GM23338 (cell line): ENCODE measurements at regions not wholly inside any gene's neighbourhood (a gene's known extent, or its start where the extent isn't known, plus 50 kb on each side); places are given as distances from the start of the nearest gene placed in this dataset.
A peak's percentile ranks its signal among the peaks of the same experiment; 100 is the strongest.

Experiments used
- ATAC-seq: fragments of 200-7000 bp; cut with Tn5 transposase; 3 replicates; pipeline ENCODE4 v1.9.1; 2020
- DNase-seq: peaks from one replicate; pipeline ENCODE4 v3.0.0-alpha.2; 2015; ENCODE audit warnings: low spot score
- H2AFZ ChIP-seq: fragments of 200-600 bp; sonication (generic); 2 replicates; pipeline ENCODE4 v1.8.0; 2016; ENCODE audit warnings: antibody characterized with exemption, mild to moderate bottlenecking, moderate library complexity
- H3F3A ChIP-seq: fragments of 200-600 bp; sonication (generic); replicated peaks from 2 replicates; pipeline ENCODE4 v1.8.0; 2017; ENCODE audit warnings: antibody characterized with exemption, mixed run types, low read depth
- H3K27ac ChIP-seq: fragments of 200-600 bp; sonication (generic); 2 replicates; pipeline ENCODE4 v1.6.1; 2016; ENCODE audit warnings: low read depth
- H3K27me3 ChIP-seq: fragments of 200-600 bp; sonication (generic); 2 replicates; pipeline ENCODE4 v1.8.0; 2016; ENCODE audit warnings: mild to moderate bottlenecking, mixed run types, moderate library complexity; ENCODE audit not compliant: insufficient read depth
- H3K36me3 ChIP-seq: fragments of 200-600 bp; sonication (generic); 2 replicates; pipeline ENCODE4 v1.8.0; 2016; ENCODE audit warnings: mild to moderate bottlenecking; ENCODE audit not compliant: insufficient read depth
- H3K4me1 ChIP-seq: fragments of 200-600 bp; sonication (generic); 2 replicates; pipeline ENCODE4 v1.8.0; 2016; ENCODE audit warnings: mild to moderate bottlenecking, moderate library complexity; ENCODE audit not compliant: insufficient read depth
- H3K4me2 ChIP-seq: fragments of 200-600 bp; sonication (generic); 2 replicates; pipeline ENCODE4 v1.7.1; 2017; ENCODE audit warnings: mixed run types
- H3K4me3 ChIP-seq: fragments of 200-600 bp; sonication (generic); 2 replicates; pipeline ENCODE4 v1.6.1; 2016; ENCODE audit warnings: mixed run types
- H3K79me2 ChIP-seq: fragments of 200-600 bp; sonication (generic); replicated peaks from 2 replicates; pipeline ENCODE4 v1.8.0; 2017; ENCODE audit warnings: mild to moderate bottlenecking; ENCODE audit not compliant: insufficient read depth
- H3K9me2 ChIP-seq: fragments of 200-600 bp; sonication (generic); 2 replicates; pipeline ENCODE4 v1.8.0; 2017; ENCODE audit not compliant: insufficient read depth
- H4K20me1 ChIP-seq: fragments of 200-600 bp; sonication (generic); replicated peaks from 2 replicates; pipeline ENCODE4 v1.8.0; 2017; ENCODE audit warnings: mild to moderate bottlenecking; ENCODE audit not compliant: insufficient read depth
- H3K27ac Mint-ChIP-seq: 2 replicates; pipeline ENCODE4 v1.8.0; 2020; ENCODE audit warnings: inconsistent platforms, mild to moderate bottlenecking, moderate library complexity, mixed read lengths
- H3K27me3 Mint-ChIP-seq: 3 replicates; pipeline ENCODE4 v1.8.0; 2022; ENCODE audit warnings: low read depth, mild to moderate bottlenecking, moderate library complexity, mixed read lengths, inconsistent platforms; ENCODE audit not compliant: insufficient read depth, poor library complexity
- H3K36me3 Mint-ChIP-seq: 3 replicates; pipeline ENCODE4 v1.8.0; 2021; ENCODE audit warnings: low read depth, mild to moderate bottlenecking, inconsistent platforms, moderate library complexity, mixed read lengths
- H3K4me1 Mint-ChIP-seq: 3 replicates; pipeline ENCODE4 v1.8.0; 2020; ENCODE audit warnings: mild to moderate bottlenecking, inconsistent platforms, mixed read lengths
- H3K4me3 Mint-ChIP-seq: 3 replicates; pipeline ENCODE4 v1.8.0; 2021; ENCODE audit warnings: moderate library complexity, mild to moderate bottlenecking, inconsistent platforms, mixed read lengths
- H3K9me3 Mint-ChIP-seq: 3 replicates; pipeline ENCODE4 v1.8.0; 2020; ENCODE audit warnings: moderate library complexity, mild to moderate bottlenecking, inconsistent platforms, mixed read lengths
- CREB1 ChIP-seq: fragments of 250-450 bp; sonication (Bioruptor Pico); IDR thresholded peaks from 2 replicates; pipeline ENCODE4 v1.5.0; 2020; ENCODE audit warnings: low read depth, mild to moderate bottlenecking, moderate library complexity
- EZH2 ChIP-seq: fragments of 200-600 bp; sonication (generic); IDR thresholded peaks from one replicate; pipeline ENCODE4 v1.8.0; 2017; ENCODE audit warnings: antibody characterized with exemption, mild to moderate bottlenecking, low read depth; ENCODE audit not compliant: unreplicated experiment
- EZH2phosphoT487 ChIP-seq: fragments of 200-600 bp; sonication (generic); IDR thresholded peaks from one replicate; pipeline ENCODE4 v1.8.1; 2018; ENCODE audit warnings: antibody characterized with exemption; ENCODE audit not compliant: unreplicated experiment
- JUNB ChIP-seq: IDR thresholded peaks from one replicate; pipeline ENCODE4 v1.6.1; 2016; ENCODE audit warnings: antibody characterized with exemption; ENCODE audit not compliant: unreplicated experiment
- NANOG ChIP-seq: IDR thresholded peaks from 2 replicates; pipeline ENCODE4 v1.6.1; 2016; ENCODE audit warnings: antibody characterized with exemption, borderline replicate concordance
- POLR2AphosphoS5 ChIP-seq: IDR thresholded peaks from 2 replicates; pipeline ENCODE4 v1.6.1; 2016; ENCODE audit warnings: antibody characterized with exemption, low read depth
- STAT1 ChIP-seq: IDR thresholded peaks from one replicate; pipeline ENCODE4 v1.6.1; 2016; ENCODE audit warnings: antibody characterized with exemption; ENCODE audit not compliant: unreplicated experiment
- ZNF114 ChIP-seq: fragments of 250-450 bp; sonication (Bioruptor Pico); IDR thresholded peaks from 2 replicates; pipeline ENCODE4 v1.5.0; 2020; ENCODE audit warnings: mild to moderate bottlenecking, moderate library complexity
- ZNF331 ChIP-seq: fragments of 250-450 bp; sonication (Bioruptor Pico); IDR thresholded peaks from 2 replicates; pipeline ENCODE4 v1.5.0; 2020; ENCODE audit warnings: low read depth, mild to moderate bottlenecking, moderate library complexity
- TF ChIP-seq, protein P1 (sequence below), 2 experiments: fragments of 200-600 bp in 1 of 2; sonication (generic) in 1 of 2; conservative IDR thresholded peaks; 2 replicates each; pipeline versions ENCODE4 v1.5.1 to v1.6.1; 2016 to 2017; ENCODE audit warnings: antibody characterized with exemption in 2 of 2, low read depth in 2 of 2, mild to moderate bottlenecking in 2 of 2, moderate library complexity in 1 of 2
- TF ChIP-seq, protein P2 (sequence below): fragments of 250-450 bp; sonication (Bioruptor Pico); IDR thresholded peaks from 2 replicates; pipeline ENCODE4 v1.5.0; 2020; ENCODE audit warnings: mild to moderate bottlenecking, moderate library complexity
- TF ChIP-seq, protein P3 (sequence below): IDR thresholded peaks from 2 replicates; pipeline ENCODE4 v1.6.1; 2016; ENCODE audit warnings: antibody characterized with exemption
- TF ChIP-seq, protein P4 (sequence below): IDR thresholded peaks from one replicate; pipeline ENCODE4 v1.6.1; 2018; ENCODE audit warnings: antibody characterized with exemption; ENCODE audit not compliant: unreplicated experiment

DNA sequence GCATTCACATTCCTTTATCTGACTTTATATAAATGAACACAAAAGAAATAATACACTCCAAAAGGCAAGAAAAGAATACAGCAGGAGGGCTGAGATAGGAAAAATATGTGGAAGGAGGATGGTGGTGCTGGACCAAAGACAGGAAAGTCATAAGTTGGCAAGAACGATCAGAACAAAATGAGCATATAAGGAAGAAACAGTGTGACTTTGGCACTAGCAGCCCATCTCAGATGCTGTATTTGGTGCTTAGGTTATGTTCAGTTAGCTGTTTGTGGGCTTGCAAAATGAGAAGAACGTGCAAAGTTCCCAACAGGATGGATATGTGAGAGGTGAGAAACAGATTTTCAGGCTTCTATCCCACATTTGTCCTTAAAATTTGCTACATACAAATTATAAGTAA, 719.8 kb upstream of the ADGRL4 start:
- Mint-ChIP-seq H3K27ac (no peak overlapping the region; the same call in 1 of the 2 replicates), H3K9me3 (no peaks in the 10 kb centered on the region; the same call in 2 of the 3 replicates)

More for the DNA sequence above, 719.8 kb upstream of the ADGRL4 start:
- H3K4me3 ChIP-seq = no peak overlapping the region
- no peak for ATAC-seq
- peaks cover 5% of the 10 kb centered on the region; the same call in 1 of the 2 replicates for H3K9me2 ChIP-seq
- TF ChIP-seq ZNF114 (CRISPR knock-in tag) (no peak), EZH2 (no peak), ZNF331 (CRISPR knock-in tag) (no peak), STAT1 (no peak), CREB1 (CRISPR knock-in tag) (no peak), EZH2phosphoT487 (no peak), NANOG (no peak), JUNB (no peak), POLR2AphosphoS5 (no peak)
- TF ChIP-seq, protein P1, sequence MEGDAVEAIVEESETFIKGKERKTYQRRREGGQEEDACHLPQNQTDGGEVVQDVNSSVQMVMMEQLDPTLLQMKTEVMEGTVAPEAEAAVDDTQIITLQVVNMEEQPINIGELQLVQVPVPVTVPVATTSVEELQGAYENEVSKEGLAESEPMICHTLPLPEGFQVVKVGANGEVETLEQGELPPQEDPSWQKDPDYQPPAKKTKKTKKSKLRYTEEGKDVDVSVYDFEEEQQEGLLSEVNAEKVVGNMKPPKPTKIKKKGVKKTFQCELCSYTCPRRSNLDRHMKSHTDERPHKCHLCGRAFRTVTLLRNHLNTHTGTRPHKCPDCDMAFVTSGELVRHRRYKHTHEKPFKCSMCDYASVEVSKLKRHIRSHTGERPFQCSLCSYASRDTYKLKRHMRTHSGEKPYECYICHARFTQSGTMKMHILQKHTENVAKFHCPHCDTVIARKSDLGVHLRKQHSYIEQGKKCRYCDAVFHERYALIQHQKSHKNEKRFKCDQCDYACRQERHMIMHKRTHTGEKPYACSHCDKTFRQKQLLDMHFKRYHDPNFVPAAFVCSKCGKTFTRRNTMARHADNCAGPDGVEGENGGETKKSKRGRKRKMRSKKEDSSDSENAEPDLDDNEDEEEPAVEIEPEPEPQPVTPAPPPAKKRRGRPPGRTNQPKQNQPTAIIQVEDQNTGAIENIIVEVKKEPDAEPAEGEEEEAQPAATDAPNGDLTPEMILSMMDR (conservative IDR thresholded peaks at IDR 0.05; ENCODE audit: low read depth in 2 of 2) = no peak
- TF ChIP-seq, protein P2, sequence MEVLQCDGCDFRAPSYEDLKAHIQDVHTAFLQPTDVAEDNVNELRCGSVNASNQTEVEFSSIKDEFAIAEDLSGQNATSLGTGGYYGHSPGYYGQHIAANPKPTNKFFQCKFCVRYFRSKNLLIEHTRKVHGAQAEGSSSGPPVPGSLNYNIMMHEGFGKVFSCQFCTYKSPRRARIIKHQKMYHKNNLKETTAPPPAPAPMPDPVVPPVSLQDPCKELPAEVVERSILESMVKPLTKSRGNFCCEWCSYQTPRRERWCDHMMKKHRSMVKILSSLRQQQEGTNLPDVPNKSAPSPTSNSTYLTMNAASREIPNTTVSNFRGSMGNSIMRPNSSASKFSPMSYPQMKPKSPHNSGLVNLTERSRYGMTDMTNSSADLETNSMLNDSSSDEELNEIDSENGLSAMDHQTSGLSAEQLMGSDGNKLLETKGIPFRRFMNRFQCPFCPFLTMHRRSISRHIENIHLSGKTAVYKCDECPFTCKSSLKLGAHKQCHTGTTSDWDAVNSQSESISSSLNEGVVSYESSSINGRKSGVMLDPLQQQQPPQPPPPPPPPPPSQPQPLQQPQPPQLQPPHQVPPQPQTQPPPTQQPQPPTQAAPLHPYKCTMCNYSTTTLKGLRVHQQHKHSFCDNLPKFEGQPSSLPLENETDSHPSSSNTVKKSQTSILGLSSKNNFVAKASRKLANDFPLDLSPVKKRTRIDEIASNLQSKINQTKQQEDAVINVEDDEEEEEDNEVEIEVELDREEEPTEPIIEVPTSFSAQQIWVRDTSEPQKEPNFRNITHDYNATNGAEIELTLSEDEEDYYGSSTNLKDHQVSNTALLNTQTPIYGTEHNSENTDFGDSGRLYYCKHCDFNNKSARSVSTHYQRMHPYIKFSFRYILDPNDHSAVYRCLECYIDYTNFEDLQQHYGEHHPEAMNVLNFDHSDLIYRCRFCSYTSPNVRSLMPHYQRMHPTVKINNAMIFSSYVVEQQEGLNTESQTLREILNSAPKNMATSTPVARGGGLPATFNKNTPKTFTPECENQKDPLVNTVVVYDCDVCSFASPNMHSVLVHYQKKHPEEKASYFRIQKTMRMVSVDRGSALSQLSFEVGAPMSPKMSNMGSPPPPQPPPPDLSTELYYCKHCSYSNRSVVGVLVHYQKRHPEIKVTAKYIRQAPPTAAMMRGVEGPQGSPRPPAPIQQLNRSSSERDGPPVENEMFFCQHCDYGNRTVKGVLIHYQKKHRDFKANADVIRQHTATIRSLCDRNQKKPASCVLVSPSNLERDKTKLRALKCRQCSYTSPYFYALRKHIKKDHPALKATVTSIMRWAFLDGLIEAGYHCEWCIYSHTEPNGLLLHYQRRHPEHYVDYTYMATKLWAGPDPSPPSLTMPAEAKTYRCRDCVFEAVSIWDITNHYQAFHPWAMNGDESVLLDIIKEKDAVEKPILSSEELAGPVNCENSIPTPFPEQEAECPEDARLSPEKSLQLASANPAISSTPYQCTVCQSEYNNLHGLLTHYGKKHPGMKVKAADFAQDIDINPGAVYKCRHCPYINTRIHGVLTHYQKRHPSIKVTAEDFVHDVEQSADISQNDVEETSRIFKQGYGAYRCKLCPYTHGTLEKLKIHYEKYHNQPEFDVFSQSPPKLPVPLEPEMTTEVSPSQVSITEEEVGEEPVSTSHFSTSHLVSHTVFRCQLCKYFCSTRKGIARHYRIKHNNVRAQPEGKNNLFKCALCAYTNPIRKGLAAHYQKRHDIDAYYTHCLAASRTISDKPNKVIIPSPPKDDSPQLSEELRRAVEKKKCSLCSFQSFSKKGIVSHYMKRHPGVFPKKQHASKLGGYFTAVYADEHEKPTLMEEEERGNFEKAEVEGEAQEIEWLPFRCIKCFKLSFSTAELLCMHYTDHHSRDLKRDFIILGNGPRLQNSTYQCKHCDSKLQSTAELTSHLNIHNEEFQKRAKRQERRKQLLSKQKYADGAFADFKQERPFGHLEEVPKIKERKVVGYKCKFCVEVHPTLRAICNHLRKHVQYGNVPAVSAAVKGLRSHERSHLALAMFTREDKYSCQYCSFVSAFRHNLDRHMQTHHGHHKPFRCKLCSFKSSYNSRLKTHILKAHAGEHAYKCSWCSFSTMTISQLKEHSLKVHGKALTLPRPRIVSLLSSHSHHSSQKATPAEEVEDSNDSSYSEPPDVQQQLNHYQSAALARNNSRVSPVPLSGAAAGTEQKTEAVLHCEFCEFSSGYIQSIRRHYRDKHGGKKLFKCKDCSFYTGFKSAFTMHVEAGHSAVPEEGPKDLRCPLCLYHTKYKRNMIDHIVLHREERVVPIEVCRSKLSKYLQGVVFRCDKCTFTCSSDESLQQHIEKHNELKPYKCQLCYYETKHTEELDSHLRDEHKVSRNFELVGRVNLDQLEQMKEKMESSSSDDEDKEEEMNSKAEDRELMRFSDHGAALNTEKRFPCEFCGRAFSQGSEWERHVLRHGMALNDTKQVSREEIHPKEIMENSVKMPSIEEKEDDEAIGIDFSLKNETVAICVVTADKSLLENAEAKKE (CRISPR knock-in tag) = no peak
- TF ChIP-seq, protein P3, sequence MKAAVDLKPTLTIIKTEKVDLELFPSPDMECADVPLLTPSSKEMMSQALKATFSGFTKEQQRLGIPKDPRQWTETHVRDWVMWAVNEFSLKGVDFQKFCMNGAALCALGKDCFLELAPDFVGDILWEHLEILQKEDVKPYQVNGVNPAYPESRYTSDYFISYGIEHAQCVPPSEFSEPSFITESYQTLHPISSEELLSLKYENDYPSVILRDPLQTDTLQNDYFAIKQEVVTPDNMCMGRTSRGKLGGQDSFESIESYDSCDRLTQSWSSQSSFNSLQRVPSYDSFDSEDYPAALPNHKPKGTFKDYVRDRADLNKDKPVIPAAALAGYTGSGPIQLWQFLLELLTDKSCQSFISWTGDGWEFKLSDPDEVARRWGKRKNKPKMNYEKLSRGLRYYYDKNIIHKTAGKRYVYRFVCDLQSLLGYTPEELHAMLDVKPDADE = no peak
- TF ChIP-seq, protein P4, sequence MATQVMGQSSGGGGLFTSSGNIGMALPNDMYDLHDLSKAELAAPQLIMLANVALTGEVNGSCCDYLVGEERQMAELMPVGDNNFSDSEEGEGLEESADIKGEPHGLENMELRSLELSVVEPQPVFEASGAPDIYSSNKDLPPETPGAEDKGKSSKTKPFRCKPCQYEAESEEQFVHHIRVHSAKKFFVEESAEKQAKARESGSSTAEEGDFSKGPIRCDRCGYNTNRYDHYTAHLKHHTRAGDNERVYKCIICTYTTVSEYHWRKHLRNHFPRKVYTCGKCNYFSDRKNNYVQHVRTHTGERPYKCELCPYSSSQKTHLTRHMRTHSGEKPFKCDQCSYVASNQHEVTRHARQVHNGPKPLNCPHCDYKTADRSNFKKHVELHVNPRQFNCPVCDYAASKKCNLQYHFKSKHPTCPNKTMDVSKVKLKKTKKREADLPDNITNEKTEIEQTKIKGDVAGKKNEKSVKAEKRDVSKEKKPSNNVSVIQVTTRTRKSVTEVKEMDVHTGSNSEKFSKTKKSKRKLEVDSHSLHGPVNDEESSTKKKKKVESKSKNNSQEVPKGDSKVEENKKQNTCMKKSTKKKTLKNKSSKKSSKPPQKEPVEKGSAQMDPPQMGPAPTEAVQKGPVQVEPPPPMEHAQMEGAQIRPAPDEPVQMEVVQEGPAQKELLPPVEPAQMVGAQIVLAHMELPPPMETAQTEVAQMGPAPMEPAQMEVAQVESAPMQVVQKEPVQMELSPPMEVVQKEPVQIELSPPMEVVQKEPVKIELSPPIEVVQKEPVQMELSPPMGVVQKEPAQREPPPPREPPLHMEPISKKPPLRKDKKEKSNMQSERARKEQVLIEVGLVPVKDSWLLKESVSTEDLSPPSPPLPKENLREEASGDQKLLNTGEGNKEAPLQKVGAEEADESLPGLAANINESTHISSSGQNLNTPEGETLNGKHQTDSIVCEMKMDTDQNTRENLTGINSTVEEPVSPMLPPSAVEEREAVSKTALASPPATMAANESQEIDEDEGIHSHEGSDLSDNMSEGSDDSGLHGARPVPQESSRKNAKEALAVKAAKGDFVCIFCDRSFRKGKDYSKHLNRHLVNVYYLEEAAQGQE = no peak
- H3F3A ChIP-seq = no peaks in the 10 kb centered on the region
- Mint-ChIP-seq H3K4me1 (peaks cover 15% of the 10 kb centered on the region), H3K4me3 (no peak overlapping the region), H3K36me3 (no peaks in the 10 kb centered on the region; the same call in 2 of the 3 replicates), H3K27me3 (no peaks in the 10 kb centered on the region)
- no peak overlapping the region for H2AFZ ChIP-seq
- H3K4me1 ChIP-seq = peaks cover 18% of the 10 kb centered on the region; the same call in 1 of the 2 replicates
- no peaks in the 10 kb centered on the region for H3K36me3 ChIP-seq
- H3K27ac ChIP-seq = no peak overlapping the region
- no peak for DNase-seq
- H3K27me3 ChIP-seq = no peaks in the 10 kb centered on the region
- no peaks in the 10 kb centered on the region for H3K79me2 ChIP-seq
- peak overlapping the region; percentile 28 for H3K4me2 ChIP-seq
- no peaks in the 10 kb centered on the region for H4K20me1 ChIP-seq
